ENCODE measurements at regions not wholly inside any gene's neighbourhood (a gene's known extent, or its start where the extent isn't known, plus 50 kb on each side); places are given as distances from the start of the nearest gene placed in this dataset.

GRCh38 chr1:9435153-9435636 is 104.1 kb upstream of the SLC25A33 start (continued):
- TF ChIP-seq ARID5B (CRISPR knock-in tag; IDR thresholded peaks at IDR 0.05) (peak; percentile 98), ZFP37 (CRISPR knock-in tag; IDR thresholded peaks at IDR 0.05; ENCODE audit: borderline replicate concordance) (no peak), ZNF136 (CRISPR knock-in tag; IDR thresholded peaks at IDR 0.05; ENCODE audit: low read depth) (no peak), CBX2 (IDR thresholded peaks at IDR 0.05; ENCODE audit: low read depth, low read length) (no peak), CBX2 (CRISPR knock-in tag; IDR thresholded peaks at IDR 0.05; ENCODE audit: low read depth) (no peak), HDAC6 (IDR thresholded peaks at IDR 0.05; ENCODE audit: low read depth, low read length) (no peak), SOX5 (CRISPR knock-in tag; IDR thresholded peaks at IDR 0.05; ENCODE audit: borderline replicate concordance) (peak; percentile 84), ZNF883 (CRISPR knock-in tag; IDR thresholded peaks at IDR 0.05; ENCODE audit: not compliant biosample characterization) (no peak), HNRNPUL1 (IDR thresholded peaks at IDR 0.05; ENCODE audit: low read depth, low read length) (no peak), KLF13 (CRISPR knock-in tag; IDR thresholded peaks at IDR 0.05) (no peak), KDM2A (CRISPR knock-in tag; IDR thresholded peaks at IDR 0.05; ENCODE audit: borderline replicate concordance, low read depth) (peak; percentile 35; the same call in 1 of the 2 replicates), NCOA1 (CRISPR knock-in tag; IDR thresholded peaks at IDR 0.05) (peak; percentile 57; the same call in 1 of the 2 replicates), ZNF232 (CRISPR knock-in tag; IDR thresholded peaks at IDR 0.05; ENCODE audit: borderline replicate concordance) (no peak), ZNF770 (CRISPR knock-in tag; IDR thresholded peaks at IDR 0.05) (peak; percentile 77), ZNF775 (CRISPR knock-in tag; IDR thresholded peaks at IDR 0.05; ENCODE audit: borderline replicate concordance) (no peak)
- TF ChIP-seq, protein P1, sequence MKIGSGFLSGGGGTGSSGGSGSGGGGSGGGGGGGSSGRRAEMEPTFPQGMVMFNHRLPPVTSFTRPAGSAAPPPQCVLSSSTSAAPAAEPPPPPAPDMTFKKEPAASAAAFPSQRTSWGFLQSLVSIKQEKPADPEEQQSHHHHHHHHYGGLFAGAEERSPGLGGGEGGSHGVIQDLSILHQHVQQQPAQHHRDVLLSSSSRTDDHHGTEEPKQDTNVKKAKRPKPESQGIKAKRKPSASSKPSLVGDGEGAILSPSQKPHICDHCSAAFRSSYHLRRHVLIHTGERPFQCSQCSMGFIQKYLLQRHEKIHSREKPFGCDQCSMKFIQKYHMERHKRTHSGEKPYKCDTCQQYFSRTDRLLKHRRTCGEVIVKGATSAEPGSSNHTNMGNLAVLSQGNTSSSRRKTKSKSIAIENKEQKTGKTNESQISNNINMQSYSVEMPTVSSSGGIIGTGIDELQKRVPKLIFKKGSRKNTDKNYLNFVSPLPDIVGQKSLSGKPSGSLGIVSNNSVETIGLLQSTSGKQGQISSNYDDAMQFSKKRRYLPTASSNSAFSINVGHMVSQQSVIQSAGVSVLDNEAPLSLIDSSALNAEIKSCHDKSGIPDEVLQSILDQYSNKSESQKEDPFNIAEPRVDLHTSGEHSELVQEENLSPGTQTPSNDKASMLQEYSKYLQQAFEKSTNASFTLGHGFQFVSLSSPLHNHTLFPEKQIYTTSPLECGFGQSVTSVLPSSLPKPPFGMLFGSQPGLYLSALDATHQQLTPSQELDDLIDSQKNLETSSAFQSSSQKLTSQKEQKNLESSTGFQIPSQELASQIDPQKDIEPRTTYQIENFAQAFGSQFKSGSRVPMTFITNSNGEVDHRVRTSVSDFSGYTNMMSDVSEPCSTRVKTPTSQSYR (CRISPR knock-in tag; IDR thresholded peaks at IDR 0.05; ENCODE audit: borderline replicate concordance) = peak; percentile 64; the same call in 1 of the 2 replicates
- TF ChIP-seq, protein P2, sequence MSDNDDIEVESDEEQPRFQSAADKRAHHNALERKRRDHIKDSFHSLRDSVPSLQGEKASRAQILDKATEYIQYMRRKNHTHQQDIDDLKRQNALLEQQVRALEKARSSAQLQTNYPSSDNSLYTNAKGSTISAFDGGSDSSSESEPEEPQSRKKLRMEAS (IDR thresholded peaks at IDR 0.05) = peak; percentile 45; the same call in 1 of the 2 replicates
- TF ChIP-seq, protein P3, sequence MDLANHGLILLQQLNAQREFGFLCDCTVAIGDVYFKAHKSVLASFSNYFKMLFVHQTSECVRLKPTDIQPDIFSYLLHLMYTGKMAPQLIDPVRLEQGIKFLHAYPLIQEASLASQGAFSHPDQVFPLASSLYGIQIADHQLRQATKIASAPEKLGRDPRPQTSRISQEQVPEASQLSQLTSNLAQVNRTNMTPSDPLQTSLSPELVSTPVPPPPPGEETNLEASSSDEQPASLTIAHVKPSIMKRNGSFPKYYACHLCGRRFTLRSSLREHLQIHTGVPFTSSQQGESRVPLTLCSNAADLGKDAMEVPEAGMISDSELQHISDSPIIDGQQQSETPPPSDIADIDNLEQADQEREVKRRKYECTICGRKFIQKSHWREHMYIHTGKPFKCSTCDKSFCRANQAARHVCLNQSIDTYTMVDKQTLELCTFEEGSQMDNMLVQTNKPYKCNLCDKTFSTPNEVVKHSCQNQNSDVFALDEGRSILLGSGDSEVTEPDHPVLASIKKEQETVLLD (CRISPR knock-in tag; IDR thresholded peaks at IDR 0.05; ENCODE audit: low read depth) = no peak
- TF ChIP-seq, protein P4, sequence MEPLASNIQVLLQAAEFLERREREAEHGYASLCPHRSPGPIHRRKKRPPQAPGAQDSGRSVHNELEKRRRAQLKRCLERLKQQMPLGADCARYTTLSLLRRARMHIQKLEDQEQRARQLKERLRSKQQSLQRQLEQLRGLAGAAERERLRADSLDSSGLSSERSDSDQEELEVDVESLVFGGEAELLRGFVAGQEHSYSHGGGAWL (CRISPR knock-in tag; IDR thresholded peaks at IDR 0.05) = no peak
